GM12874 (cell line): ENCODE measurements at regions not wholly inside any gene's neighbourhood (a gene's known extent, or its start where the extent isn't known, plus 50 kb on each side); places are given as distances from the start of the nearest gene placed in this dataset.

ENCODE experiments used
- CTCF ChIP-seq: IDR thresholded peaks from 2 replicates; pipeline ENCODE4 v1.5.1; 2011; ENCODE audit warnings: low read depth, mild to moderate bottlenecking, control low read depth, low read length, moderate library complexity; ENCODE audit not compliant: insufficient read depth

GRCh38 chr14:100393906-100394732, 71.0 kb downstream of the SLC25A47 start:
- TF ChIP-seq CTCF, result no peak

DNA sequence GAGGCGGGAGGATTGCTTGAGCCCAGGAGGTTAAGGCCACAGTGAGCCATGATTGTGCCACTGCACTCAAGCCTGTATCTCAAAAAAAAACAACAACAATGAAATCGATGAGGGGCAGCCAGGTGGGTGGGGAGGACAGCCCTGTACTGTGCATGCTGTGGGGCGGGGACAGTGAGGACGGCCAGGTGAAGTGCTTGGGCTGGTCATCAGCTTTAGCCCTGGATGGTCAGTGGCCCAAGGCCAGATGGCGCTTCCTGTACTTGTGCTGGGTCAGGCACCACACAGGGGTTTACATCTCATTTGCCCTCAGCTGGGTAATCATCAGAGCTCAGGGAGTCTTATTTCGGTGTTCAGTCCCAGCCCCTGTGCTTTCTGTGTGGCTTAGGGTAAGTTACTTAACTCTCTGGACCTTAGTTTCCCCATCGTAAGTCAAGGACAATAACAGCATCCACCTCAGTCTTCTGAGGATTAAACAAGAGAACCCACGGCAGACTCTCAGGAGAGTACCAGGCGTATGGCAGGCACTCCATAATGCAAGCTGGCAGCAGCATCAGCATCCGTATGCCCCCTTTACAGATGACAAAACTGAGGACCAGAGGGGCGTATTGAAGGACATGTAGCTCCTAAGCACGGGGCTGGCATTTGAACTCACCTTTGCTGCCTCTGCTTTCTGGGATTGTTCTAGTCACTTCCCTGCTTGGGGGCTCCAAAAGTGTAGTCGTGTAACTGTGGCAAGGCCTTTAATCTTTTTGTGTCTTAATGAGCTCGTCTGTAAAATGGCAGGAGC, 71.9 kb downstream of the SLC25A47 start:
- TF ChIP-seq CTCF, result no peak

DNA sequence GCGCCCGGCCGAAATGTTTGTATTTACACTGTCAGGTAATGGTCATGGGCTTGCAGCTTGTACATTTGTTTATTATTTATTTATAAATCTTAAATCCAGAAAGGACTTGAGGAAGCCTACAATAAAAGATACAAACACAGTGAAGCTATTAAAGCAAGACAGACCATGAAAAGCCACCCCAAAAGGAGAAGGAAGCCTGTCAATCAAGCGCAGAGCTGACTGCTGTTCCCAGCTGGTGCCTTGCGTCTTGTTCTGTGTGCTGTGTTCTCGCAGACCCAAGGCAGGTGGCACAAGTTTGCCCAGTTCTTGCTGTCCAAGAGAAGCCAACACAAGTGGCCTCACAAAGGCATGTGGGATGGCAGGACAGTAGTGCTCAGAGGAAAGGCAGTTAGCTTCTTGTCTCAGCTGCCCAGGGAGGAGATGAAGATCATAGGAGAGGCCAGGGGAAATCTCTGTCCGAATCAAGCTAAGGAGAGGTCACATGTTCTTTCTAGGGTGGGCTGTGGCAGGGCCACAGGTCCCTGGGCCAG, 73.2 kb downstream of the SLC25A47 start:
- TF ChIP-seq CTCF, result no peak

DNA sequence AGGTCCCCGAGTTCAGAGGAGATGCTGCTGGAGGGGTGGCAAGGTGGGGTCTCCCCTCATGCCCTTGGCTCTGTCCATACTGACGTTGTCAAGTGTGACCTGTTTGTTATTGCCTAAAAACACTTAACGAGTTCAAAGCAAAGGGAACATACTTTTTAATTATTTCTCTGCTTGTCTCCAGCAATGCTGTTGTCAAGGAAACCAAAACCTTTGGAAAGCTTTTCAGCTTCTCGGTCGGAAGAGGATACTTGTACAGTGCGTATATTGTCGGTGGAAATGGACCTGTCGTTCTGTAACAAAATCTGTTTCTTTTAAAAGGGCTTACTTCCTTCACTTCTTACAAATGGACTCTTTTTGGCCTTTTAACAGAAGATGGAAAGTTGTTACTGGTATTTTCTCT, 73.9 kb downstream of the SLC25A47 start:
- no peak for TF ChIP-seq CTCF

GRCh38 chr14:100398044-100398443, 74.9 kb downstream of the SLC25A47 start:
- TF ChIP-seq CTCF, result no peak

GRCh38 chr14:100399052-100399849, 76.1 kb downstream of the SLC25A47 start:
- TF ChIP-seq CTCF, result no peak

DNA sequence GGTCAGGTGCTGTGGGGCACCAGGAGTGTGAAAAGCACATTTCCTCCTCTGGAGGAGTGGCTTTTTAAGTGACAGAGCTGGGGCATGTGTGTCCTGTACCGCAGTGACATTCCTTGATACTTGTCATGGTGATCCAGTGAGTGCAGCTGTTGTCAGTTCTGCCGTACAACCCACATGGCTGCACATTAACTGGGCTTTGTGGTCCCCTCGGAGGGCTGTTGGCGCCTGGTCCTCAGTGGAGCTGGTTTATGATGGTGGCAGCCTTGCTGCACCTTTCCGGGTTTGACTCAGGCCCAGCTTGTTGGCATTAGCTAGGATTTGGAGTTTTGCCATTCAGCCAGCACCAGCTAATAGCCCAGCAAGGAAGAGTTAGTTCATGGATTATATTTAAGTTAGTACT, 77.0 kb downstream of the SLC25A47 start:
- TF ChIP-seq CTCF, result no peak
